SK-N-MC (cell line): ENCODE measurements at regions not wholly inside any gene's neighbourhood (a gene's known extent, or its start where the extent isn't known, plus 50 kb on each side); places are given as distances from the start of the nearest gene placed in this dataset.
A peak's percentile ranks its signal among the peaks of the same experiment; 100 is the strongest.
"Not testable (repeated sequence)": the region's sequence is repeated elsewhere in the genome, so short reads cannot be mapped to it uniquely, and the experiment has no call there.

ENCODE experiments used
- DNase-seq: peaks from one replicate; pipeline ENCODE4 v3.0.0-alpha.2; 2011; ENCODE audit warnings: low read depth, low spot score
- H3K27ac ChIP-seq: fragments of 200-600 bp; sonication (generic); 2 replicates; pipeline ENCODE4 v1.5.1; 2016; ENCODE audit warnings: mixed run types
- H3K36me3 ChIP-seq: fragments of 200-600 bp; sonication (generic); 2 replicates; pipeline ENCODE4 v1.6.1; 2017; ENCODE audit warnings: antibody characterized with exemption, low read length, mixed read lengths; ENCODE audit not compliant: insufficient read depth
- H3K4me3 ChIP-seq: fragments of 200-600 bp; sonication (generic); 2 replicates; pipeline ENCODE4 v1.5.1; 2016
- H3K9ac ChIP-seq: fragments of 200-600 bp; sonication (generic); 2 replicates; pipeline ENCODE4 v1.8.0; 2017; ENCODE audit warnings: mixed run types, mixed read lengths; ENCODE audit not compliant: insufficient read length
- H3K9me3 ChIP-seq: fragments of 200-600 bp; sonication (generic); 2 replicates; pipeline ENCODE4 v1.6.1; 2017; ENCODE audit warnings: low read depth, mild to moderate bottlenecking, antibody characterized with exemption, low read length, moderate library complexity, mixed read lengths
- EZH2 ChIP-seq: fragments of 200-600 bp; sonication (generic); IDR thresholded peaks from one replicate; pipeline ENCODE4 v1.6.1; 2017; ENCODE audit warnings: antibody characterized with exemption
- FOXP2 ChIP-seq: optimal IDR thresholded peaks from 2 replicates; pipeline ENCODE3; 2011; ENCODE audit warnings: mild to moderate bottlenecking, moderate library complexity; ENCODE audit not compliant: insufficient read depth; ENCODE audit errors: extremely low read length, control extremely low read depth
- POLR2AphosphoS5 ChIP-seq: IDR thresholded peaks from 2 replicates; pipeline ENCODE4 v1.6.1; 2012; ENCODE audit warnings: mild to moderate bottlenecking, low read depth, low read length, borderline replicate concordance

DNA sequence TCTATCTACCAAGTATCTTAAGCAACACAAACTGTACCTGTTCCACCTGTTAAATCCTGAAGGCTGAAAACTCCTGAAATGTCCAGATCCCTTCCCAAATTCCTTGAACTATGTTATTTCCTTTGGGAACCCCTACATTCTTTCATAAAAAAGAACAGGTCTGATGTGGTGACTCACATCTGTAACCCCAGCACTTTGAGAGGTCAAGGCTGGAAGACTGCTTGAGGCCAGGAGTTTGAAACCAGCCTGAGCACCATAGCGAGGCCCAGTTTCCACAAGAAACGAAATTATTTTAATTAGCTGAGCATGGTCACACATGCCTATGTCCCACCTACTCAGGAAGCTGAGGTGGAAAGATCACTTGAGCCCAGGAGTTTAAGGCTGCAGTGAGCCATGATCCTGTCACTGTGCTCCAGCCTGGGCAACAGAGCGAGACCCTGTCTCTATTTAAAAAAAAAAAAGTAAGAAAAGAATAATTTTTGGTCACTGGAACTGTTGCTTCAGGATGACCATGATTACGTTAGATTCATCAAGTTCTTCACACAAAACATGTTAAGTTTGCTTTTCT is 84.3 kb downstream of the PHLDA1 start:
- Histone ChIP-seq H3K4me3 (no peak overlapping the region), H3K27ac (no peak overlapping the region), H3K9ac (no peak overlapping the region), H3K9me3 (no peaks in the 10 kb centered on the region), H3K36me3 (no peaks in the 10 kb centered on the region)
- TF ChIP-seq FOXP2, result no peak
- TF ChIP-seq POLR2AphosphoS5, result no peak
- no peak for TF ChIP-seq EZH2
- DNase-seq, result no peak

DNA sequence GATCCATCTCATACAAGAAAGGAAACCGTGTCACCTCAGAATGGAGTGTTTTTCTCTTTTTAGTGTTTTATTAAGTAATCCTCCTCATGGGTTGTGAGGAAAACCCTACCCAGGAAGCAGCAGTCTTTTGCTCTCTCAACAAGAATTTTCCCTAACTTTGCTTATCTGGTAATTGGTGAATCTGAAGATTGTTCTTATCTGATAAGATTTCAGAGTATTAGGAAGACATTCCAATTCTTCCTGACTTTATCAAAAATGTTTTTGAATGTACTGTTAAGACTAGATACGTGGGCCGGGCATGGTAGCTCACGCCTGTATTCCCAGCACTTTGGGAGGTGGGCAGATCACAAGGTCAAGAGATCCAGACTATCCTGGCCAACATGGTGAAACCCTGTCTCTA is 86.0 kb downstream of the PHLDA1 start:
- DNase-seq, result no peak
- Histone ChIP-seq H3K27ac (no peak overlapping the region), H3K9ac (no peak overlapping the region), H3K36me3 (no peaks in the 10 kb centered on the region), H3K9me3 (no peaks in the 10 kb centered on the region), H3K4me3 (no peak overlapping the region)
- TF ChIP-seq FOXP2 (no peak), POLR2AphosphoS5 (no peak), EZH2 (no peak)

DNA sequence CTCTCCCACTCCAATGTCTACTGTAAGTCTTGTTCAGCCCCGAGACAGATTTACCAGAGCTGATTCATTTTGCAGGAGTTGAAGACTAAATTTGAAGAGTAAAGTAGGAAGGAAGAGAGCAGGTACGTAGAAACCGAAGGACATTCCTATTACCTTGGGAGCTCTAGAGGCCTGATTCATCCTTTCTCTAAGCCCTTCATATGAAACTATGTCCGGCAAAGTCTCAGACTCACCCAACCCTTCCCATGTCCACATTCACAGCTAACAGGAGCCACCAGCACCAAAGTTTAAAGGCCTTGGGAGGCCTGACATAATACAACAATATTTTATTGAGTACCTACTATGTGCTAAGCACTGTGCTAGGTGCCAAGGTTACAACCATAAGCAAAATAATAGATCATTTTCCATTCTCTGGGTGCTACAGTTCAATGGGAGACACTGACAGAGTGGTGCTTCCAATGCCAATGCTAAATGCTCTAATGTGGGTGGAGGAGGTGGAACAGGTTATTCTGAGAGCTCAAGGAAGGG is 86.6 kb downstream of the PHLDA1 start:
- Histone ChIP-seq H3K27ac (no peak overlapping the region), H3K4me3 (no peak overlapping the region), H3K9me3 (no peaks in the 10 kb centered on the region), H3K36me3 (no peaks in the 10 kb centered on the region), H3K9ac (no peak overlapping the region)
- no peak for TF ChIP-seq EZH2
- no peak for TF ChIP-seq POLR2AphosphoS5
- TF ChIP-seq FOXP2, result no peak
- no peak for DNase-seq

DNA sequence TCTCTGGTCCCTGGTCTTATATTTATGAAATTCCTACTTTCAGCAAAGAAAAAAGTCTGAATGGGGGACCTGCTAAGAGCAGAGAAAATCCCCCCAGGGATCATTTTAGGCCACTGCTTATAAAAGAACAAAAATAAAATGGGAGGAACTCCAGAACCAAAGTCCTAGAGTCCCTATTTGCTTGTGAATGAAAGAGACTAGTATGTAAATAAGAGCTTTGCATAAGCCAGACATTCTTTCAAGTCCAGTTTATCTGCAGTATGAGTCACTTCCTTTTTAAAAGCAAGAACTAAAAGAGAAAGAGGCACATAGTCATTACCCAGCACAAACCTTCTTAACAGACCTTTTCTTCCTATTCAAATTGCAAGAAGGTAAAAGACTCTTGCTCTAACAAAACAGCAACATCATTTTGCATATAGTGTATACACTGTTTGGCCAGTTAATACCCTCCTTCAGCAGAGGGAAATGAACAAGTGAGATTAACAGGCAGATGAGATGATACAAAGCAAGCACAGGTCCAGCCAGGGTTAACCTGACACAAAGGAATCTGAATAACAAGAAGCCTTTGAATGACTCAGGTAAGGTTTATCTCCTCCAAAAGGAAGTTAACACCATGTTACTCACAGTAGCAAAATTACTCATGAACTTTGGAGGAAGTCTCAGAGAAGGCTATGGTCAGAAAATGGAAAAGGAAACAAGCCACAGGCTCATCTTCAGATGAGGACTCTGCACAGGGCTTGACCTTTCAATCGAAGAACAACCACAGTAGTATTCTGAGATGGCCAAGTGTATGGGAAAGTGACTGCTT is 87.3 kb downstream of the PHLDA1 start:
- no peaks in the 10 kb centered on the region for H3K9me3 ChIP-seq
- H3K9ac ChIP-seq, result no peak overlapping the region
- no peaks in the 10 kb centered on the region for H3K36me3 ChIP-seq
- TF ChIP-seq EZH2 (no peak), POLR2AphosphoS5 (no peak), FOXP2 (no peak)
- DNase-seq, result peak; percentile 35
- no peak overlapping the region for H3K27ac ChIP-seq
- H3K4me3 ChIP-seq, result no peak overlapping the region

DNA sequence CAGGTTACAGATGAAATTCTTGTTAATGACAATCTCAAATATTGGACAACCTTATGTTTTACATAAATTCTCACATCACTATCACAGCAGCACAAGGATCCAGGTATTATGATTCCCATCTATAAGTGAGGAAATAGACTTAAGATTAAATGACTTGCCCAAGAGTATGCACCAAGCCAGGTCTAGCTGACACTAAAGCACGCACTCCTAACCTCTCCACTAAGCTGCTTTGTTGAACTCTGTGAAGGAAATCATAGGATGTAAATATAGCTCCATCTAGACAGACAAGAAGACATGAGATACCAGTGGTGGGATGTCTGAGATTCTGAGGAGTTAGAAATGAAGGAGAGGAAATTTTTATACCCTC is 87.9 kb downstream of the PHLDA1 start:
- Histone ChIP-seq H3K9me3 (no peaks in the 10 kb centered on the region), H3K9ac (no peak overlapping the region), H3K27ac (no peak overlapping the region), H3K36me3 (no peaks in the 10 kb centered on the region), H3K4me3 (no peak overlapping the region)
- TF ChIP-seq EZH2, result no peak
- no peak for DNase-seq

DNA sequence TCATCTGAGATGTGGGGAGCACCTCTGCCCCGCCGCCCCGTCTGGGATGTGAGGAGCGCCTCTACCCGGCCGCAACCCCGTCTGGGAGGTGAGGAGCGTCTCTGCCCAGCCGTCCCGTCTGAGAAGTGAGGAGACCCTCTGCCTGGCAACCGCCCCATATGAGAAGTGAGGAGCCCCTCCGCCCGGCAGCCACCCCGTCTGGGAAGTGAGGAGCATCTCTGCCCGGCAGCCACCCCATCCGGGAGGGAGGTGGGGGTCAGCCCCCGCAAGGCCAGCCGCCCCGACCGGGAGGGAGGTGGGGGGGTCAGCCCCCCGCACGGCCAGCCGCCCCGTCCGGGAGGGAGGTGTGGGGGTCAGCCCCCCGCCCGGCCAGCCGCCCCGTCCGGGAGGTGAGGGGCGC is 89.9 kb downstream of the PHLDA1 start:
- H3K9ac ChIP-seq, H3K36me3 ChIP-seq, H3K27ac ChIP-seq, DNase-seq, H3K4me3 ChIP-seq, H3K9me3 ChIP-seq: not testable (repeated sequence)

DNA sequence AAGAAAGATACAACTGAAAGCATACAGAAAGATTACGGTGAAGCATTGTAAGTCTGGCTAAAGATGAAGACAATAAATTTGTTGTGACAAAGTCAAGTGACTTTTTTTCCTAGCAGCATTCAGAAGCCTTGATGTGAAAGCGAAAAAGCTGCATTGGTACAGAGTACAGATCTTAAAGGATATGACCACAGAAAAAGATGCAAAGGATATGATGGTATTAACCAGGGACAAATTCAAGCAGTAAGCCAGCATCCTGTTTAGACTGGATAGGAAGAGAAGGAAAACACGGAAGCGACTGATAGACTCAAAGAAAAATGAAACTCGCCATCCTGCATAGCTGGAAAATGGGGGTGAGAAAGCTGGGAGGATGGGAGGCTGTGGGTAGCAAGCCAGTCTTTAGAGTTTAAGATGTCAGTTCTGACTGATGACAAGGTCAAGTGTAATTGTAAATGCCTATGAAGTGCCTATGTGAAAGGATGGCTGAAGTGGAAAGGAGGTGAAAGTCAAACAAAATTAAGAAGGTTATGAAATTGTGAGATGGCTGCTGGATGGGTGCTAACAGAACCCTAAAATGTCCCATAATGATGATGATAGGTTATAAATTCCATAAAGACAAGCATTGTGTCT is 92.4 kb downstream of the PHLDA1 start:
- no peak overlapping the region for H3K4me3 ChIP-seq
- TF ChIP-seq POLR2AphosphoS5 (no peak), EZH2 (no peak), FOXP2 (no peak)
- H3K9me3 ChIP-seq, result no peaks in the 10 kb centered on the region
- no peak overlapping the region for H3K27ac ChIP-seq
- H3K36me3 ChIP-seq, result no peaks in the 10 kb centered on the region
- no peak overlapping the region for H3K9ac ChIP-seq
- no peak for DNase-seq

DNA sequence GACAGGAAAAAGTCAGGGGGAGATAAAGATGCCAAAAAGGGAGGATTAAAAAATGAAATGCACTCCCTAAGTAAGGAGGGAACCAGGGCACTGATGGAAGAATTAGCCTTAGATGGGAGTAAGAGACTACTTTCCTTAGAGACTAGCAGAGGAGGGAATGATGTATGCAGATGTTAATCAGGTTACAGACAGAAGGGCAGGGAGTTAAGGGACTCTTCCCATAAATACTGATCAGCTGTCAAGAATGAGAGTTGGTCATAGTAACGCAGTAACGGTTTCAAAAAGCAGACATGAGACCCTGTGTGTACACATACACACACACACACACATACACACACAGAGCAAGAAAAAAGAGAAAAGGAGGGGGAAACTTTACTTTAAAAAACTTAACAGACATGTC is 93.4 kb downstream of the PHLDA1 start:
- no peak for DNase-seq
- Histone ChIP-seq H3K27ac (no peak overlapping the region), H3K36me3 (no peaks in the 10 kb centered on the region), H3K4me3 (no peak overlapping the region), H3K9me3 (no peaks in the 10 kb centered on the region), H3K9ac (no peak overlapping the region)
- TF ChIP-seq EZH2 (no peak), FOXP2 (no peak), POLR2AphosphoS5 (no peak)
